Inflammatory macrophage (primary cell): ENCODE measurements at regions not wholly inside any gene's neighbourhood (a gene's known extent, or its start where the extent isn't known, plus 50 kb on each side); places are given as distances from the start of the nearest gene placed in this dataset.

Source experiments
- DNase-seq, 2 donors: peaks; one replicate each; pipeline ENCODE4 v3.0.0-alpha.2; 2020 to 2022

DNA sequence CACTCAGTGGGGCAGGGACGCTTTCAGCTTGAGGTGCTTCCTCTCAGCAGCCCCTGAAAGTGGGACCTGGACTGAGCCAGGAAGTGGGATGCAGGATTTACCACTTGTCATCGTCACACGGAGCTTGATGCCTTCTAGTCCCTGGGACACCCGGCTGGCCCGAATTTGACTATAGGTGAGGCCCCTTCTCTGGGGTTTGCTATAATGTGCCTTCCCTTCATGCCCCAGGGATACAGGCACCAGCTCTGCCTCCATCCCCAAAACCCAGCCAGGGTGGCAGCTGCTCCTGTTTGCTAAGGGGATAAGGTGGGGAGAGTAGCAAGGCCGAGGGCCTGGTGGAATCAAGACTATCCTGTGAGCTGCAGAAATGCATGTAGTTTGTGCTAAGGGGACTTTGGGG lies 235.0 kb downstream of the GLRX3 start:
- no peak for DNase-seq

- no peak for DNase-seq
Observed at GRCh38 chr10:130371666-130372065, 235.5 kb downstream of the GLRX3 start.

DNA sequence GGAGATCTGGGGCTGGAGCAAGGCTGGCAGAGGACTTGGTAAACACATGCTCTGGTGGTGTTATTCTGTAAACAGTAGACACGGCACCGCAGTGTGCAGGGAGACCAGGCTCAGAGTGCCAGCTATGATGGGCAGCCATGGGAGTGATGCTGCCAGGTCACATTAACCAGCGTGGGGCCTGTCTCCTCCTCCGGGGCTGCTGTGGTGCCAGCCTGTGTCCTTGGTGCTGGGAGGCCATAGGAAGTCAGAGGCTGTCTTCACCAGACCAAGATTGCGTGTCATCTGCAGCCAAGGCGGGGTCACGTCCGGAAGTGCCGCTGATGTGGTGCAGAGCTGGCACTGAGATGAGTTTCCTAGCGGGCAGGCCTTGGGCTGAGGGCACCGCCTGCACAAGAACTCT lies 236.0 kb downstream of the GLRX3 start:
- no peak for DNase-seq

GRCh38 chr10:130372866-130373265 lies 236.7 kb downstream of the GLRX3 start:
- DNase-seq = no peak

GRCh38 chr10:130377986-130378540 lies 241.9 kb downstream of the GLRX3 start:
- no peak for DNase-seq

- no peak for DNase-seq
Observed at GRCh38 chr10:130378556-130379400, 242.6 kb downstream of the GLRX3 start.

GRCh38 chr10:130380056-130380455 lies 243.9 kb downstream of the GLRX3 start:
- no peak for DNase-seq

- DNase-seq = no peak
Observed at GRCh38 chr10:130382031-130382430, 245.8 kb downstream of the GLRX3 start.

GRCh38 chr10:130387936-130388580 lies 251.9 kb downstream of the GLRX3 start:
- no peak for DNase-seq

- DNase-seq = no peak
Observed at GRCh38 chr10:130388746-130389145, 252.6 kb downstream of the GLRX3 start.

DNA sequence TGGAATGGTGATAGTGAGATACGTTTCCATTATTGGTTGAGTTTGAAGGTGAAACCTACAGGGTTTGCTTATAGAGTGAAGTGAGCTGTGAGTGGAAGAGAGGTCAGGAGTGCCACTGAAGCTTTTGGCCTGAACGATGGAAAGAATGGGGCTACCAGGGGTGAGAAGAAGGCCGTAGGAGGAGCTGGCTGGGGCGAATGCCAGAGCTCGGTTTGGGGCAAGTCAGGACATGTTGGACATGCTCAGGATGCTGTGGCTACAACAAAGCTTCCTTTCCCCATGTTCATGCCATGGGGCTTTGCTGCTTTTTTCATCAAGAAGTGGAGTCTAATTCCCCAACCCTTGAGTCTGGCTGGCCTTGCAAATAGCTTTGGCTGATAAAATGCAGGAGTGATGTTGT lies 253.7 kb downstream of the GLRX3 start:
- DNase-seq = no peak

GRCh38 chr10:130392031-130392430 lies 255.8 kb downstream of the GLRX3 start:
- no peak for DNase-seq

DNA sequence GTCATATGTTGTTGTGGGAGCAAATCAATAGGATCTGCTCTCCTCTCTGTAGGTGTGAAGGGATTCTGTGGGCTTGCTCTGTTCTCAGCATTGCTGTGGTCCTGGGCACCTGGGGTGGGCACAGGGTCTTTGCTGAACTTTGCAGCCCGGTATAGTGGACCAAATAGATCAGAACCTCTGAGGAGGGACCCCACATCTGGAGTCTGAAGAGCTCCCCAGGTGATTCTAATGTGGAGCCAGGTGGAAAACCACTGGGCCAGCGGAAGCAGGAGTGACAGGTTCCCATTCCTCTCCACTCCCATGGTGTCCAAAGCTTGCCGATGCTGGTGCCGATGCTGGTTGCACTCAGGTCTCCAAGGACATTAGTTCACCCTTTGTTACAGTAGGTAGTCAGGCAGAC lies 257.2 kb downstream of the GLRX3 start:
- DNase-seq = no peak

- DNase-seq = no peak
Observed at GRCh38 chr10:130394832-130395231, 258.6 kb downstream of the GLRX3 start.

DNA sequence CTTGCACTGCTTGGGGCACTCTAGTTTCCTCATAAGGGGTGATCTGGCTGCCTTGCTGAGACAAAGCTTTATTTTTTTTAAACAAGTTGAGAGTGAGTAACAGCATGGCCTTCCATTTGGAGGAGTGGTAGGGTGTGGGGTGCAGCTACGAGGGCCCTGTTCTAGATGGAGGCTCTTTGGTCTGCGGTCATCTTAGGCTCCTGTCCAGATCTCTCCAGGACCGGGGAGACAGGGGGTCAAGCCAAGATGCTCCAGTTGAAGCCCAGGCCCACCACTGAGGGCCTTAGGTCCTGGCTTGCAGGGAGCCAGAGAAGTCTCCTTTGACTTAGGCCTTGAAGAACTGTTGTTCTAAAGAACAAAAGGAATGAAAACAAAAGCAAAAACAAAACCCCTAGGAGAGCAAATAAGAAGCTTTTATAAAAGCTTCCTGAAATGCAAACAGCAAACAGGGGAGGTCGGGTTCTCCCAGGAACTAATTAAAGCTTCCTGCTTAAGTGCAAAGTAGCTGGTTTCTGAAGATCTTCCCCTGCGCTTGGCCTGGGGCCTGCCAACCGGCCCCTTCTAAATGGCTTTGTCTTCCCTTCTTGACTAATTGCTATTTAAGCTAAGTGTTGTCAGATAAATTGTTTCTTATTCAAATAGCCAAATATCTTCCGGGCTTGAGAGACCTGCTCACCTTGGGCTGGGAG lies 259.2 kb downstream of the GLRX3 start:
- no peak for DNase-seq

- DNase-seq = no peak
Observed at GRCh38 chr10:130396044-130396443, 259.9 kb downstream of the GLRX3 start.

GRCh38 chr10:130398090-130398994 lies 262.2 kb downstream of the GLRX3 start:
- no peak for DNase-seq

DNA sequence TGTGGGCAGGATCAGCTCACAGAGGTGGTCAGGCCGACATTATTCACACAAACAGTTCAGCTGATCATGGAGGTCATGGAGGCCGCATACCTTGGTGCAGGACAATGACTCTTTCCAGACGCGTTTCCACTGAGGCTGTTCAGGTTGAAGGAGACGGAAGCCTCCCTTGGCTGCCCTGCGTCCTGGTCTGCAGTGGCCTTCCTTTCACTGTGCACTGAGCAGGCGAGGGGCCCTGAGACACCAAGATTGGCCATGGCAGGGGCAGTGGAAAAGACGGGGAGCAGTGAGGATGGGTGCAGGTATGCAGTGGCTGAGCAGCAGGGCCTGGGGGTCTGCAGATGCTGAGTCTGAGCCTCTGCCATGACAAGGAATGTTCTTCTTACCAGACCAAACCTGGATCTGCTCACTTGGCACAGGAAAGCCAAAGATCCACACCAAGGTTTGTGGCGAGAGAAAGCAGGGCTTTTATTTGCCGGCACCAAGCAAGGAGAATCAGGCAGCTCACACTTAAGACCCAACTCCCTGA lies 263.3 kb downstream of the GLRX3 start:
- no peak for DNase-seq

DNA sequence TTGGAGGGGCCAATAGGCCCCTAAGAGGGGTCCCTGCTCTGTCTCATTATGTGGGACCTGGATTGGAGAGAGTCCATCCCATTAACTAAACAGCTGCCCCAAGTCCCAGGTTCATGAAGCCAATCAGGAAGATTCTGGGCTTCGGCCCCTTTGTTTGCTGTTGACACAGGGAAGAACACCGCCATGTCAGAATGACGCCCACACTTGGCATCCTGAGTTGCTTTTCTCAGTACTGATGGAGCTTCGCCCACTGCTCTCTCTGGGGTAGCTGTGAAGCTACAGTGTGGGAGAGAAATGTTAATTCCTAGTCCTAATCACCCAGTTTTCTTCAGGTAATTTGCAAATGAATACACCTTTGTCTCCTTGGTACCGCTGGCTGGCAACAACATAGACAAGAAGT lies 264.7 kb downstream of the GLRX3 start:
- DNase-seq = no peak

DNA sequence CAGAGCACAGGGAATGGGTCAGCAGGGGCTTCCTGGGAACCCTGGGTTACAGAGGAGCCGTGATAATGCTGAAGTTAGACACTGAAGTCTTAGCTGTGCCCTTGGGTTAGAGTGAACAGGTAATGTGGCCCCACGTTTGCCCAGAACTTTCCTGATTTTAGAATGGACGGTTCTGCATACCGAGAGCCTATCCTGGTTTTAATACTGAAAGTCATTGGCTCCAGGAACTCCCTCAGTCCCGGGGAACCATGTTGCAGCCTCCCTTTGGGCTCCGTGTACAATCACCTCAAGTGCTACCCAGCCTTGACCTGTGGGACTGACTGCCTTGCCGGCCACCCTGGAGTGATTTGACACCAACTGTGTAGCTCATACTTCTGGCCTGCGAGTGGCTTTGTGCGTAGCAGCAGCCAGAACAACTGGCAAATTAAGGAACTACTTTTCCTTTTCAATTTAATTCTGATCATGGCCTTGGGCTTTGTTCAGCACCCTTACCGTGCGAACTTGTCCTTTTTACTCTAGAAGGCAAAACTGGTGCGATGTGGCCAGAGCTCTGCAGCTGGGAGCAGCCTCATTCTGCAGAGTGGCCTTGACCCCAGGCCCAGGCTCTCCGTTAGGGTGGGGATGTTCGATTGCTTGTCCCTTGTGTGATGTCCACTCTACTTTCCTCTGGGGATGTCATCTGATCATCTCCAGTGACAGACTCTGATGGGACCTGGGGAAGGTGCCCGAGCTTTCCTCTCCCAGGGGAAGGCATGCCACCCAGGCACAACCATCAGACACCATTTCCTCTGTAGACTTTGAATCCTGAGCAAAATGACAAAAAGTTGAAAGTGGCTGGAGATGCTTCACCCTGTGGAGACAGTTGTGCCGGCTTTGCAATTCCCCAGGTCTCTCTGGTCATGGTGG lies 265.9 kb downstream of the GLRX3 start:
- no peak for DNase-seq
